H9 (cell line): ENCODE measurements at regions not wholly inside any gene's neighbourhood (a gene's known extent, or its start where the extent isn't known, plus 50 kb on each side); places are given as distances from the start of the nearest gene placed in this dataset.

ENCODE experiments used
- DNase-seq: peaks from one replicate; pipeline ENCODE4 v3.0.0-alpha.2; 2017
- H2AFZ ChIP-seq: one replicate; pipeline ENCODE4 v1.6.1; 2013; ENCODE audit warnings: mild to moderate bottlenecking, low read length, control low read depth, moderate library complexity
- H2AK5ac ChIP-seq: 2 replicates; pipeline ENCODE4 v1.6.1; 2013; ENCODE audit warnings: low read length, control low read depth, mixed read lengths; ENCODE audit not compliant: insufficient read length
- H2BK120ac ChIP-seq: one replicate; pipeline ENCODE4 v1.6.1; 2013; ENCODE audit warnings: low read depth, mild to moderate bottlenecking, low read length, control low read depth, inconsistent platforms; ENCODE audit not compliant: poor library complexity, severe bottlenecking
- H2BK12ac ChIP-seq: 2 replicates; pipeline ENCODE4 v1.6.1; 2013; ENCODE audit warnings: low read length, control low read depth, mixed read lengths, low read depth; ENCODE audit not compliant: insufficient read length
- H2BK15ac ChIP-seq: 2 replicates; pipeline ENCODE4 v1.6.1; 2013; ENCODE audit warnings: low read depth, low read length, control low read depth
- H2BK20ac ChIP-seq: one replicate; pipeline ENCODE4 v1.6.1; 2013; ENCODE audit warnings: low read depth, mild to moderate bottlenecking, low read length, control low read depth, inconsistent platforms; ENCODE audit not compliant: poor library complexity, severe bottlenecking
- H2BK5ac ChIP-seq: 2 replicates; pipeline ENCODE4 v1.6.1; 2013; ENCODE audit warnings: low read length, control low read depth, mixed read lengths; ENCODE audit not compliant: insufficient read length
- H3K14ac ChIP-seq: 2 replicates; pipeline ENCODE4 v1.6.1; 2013; ENCODE audit warnings: low read length, control low read depth; ENCODE audit not compliant: insufficient read depth
- H3K18ac ChIP-seq: 2 replicates; pipeline ENCODE4 v1.6.1; 2013; ENCODE audit warnings: low read depth, mild to moderate bottlenecking, mixed read lengths, low read length, control low read depth; ENCODE audit not compliant: insufficient read length
- H3K23ac ChIP-seq: 2 replicates; pipeline ENCODE4 v1.6.1; 2013; ENCODE audit warnings: low read length, control low read depth, mixed read lengths, low read depth; ENCODE audit not compliant: insufficient read length
- H3K23me2 ChIP-seq: 2 replicates; pipeline ENCODE4 v1.6.1; 2013; ENCODE audit warnings: low read depth, mild to moderate bottlenecking, mixed read lengths, low read length, control low read depth; ENCODE audit not compliant: insufficient read length, poor library complexity, severe bottlenecking
- H3K27ac ChIP-seq: 2 replicates; pipeline ENCODE4 v1.5.1; 2013; ENCODE audit warnings: low read length, control low read depth, mixed read lengths, low read depth; ENCODE audit not compliant: insufficient read length
- H3K27me3 ChIP-seq: 2 replicates; pipeline ENCODE4 v1.6.1; 2013; ENCODE audit warnings: low read length, control low read depth, inconsistent platforms; ENCODE audit not compliant: insufficient read depth
- H3K4ac ChIP-seq: 2 replicates; pipeline ENCODE4 v1.6.1; 2013; ENCODE audit warnings: low read depth, mild to moderate bottlenecking, control low read depth, inconsistent platforms, low read length, moderate library complexity
- H3K4me1 ChIP-seq: 2 replicates; pipeline ENCODE4 v1.6.1; 2013; ENCODE audit warnings: low read length, control low read depth, inconsistent platforms; ENCODE audit not compliant: insufficient read depth
- H3K4me2 ChIP-seq: 2 replicates; pipeline ENCODE4 v1.6.1; 2013; ENCODE audit warnings: low read length, control low read depth, mixed read lengths; ENCODE audit not compliant: insufficient read length, insufficient read depth
- H3K56ac ChIP-seq: 2 replicates; pipeline ENCODE4 v1.6.1; 2013; ENCODE audit warnings: low read depth, mild to moderate bottlenecking, mixed read lengths, low read length, control low read depth; ENCODE audit not compliant: insufficient read length
- H3K79me1 ChIP-seq: 2 replicates; pipeline ENCODE4 v1.6.1; 2013; ENCODE audit warnings: low read depth, mild to moderate bottlenecking, moderate library complexity, low read length, control low read depth, inconsistent platforms; ENCODE audit not compliant: insufficient read depth, poor library complexity, severe bottlenecking
- H3K79me2 ChIP-seq: 2 replicates; pipeline ENCODE4 v1.6.1; 2013; ENCODE audit warnings: low read length, control low read depth, inconsistent platforms; ENCODE audit not compliant: insufficient read depth
- H3K9ac ChIP-seq: 2 replicates; pipeline ENCODE4 v1.6.1; 2013; ENCODE audit warnings: low read length, control low read depth, mixed read lengths; ENCODE audit not compliant: insufficient read length; ENCODE audit errors: extremely low read depth
- H3K9me3 ChIP-seq: one replicate; pipeline ENCODE4 v1.6.1; 2013; ENCODE audit warnings: low read depth, low read length, inconsistent platforms; ENCODE audit not compliant: control insufficient read depth
- H3T11ph ChIP-seq: one replicate; pipeline ENCODE4 v1.6.1; 2013; ENCODE audit warnings: mild to moderate bottlenecking, low read length, control low read depth, inconsistent platforms
- H4K20me1 ChIP-seq: one replicate; pipeline ENCODE4 v1.6.1; 2013; ENCODE audit not compliant: control insufficient read depth, insufficient read length, insufficient read depth
- H4K5ac ChIP-seq: 2 replicates; pipeline ENCODE4 v1.6.1; 2013; ENCODE audit warnings: low read depth, mild to moderate bottlenecking, mixed read lengths, low read length, control low read depth; ENCODE audit not compliant: insufficient read length
- H4K8ac ChIP-seq: replicated peaks from 2 replicates; pipeline ENCODE4 v1.6.1; 2013; ENCODE audit warnings: low read length, control low read depth, mixed read lengths, low read depth; ENCODE audit not compliant: insufficient read length
- H4K91ac ChIP-seq: 2 replicates; pipeline ENCODE4 v1.6.1; 2013; ENCODE audit warnings: low read depth, mild to moderate bottlenecking, moderate library complexity, mixed read lengths, low read length, control low read depth; ENCODE audit not compliant: insufficient read length
- H3K27ac Mint-ChIP-seq, 3 experiments: 2 replicates in 2 of 3; 3 replicates in 1 of 3; pipeline ENCODE4 v1.8.0; 2020 to 2021; ENCODE audit warnings: mixed read lengths in 3 of 3, mild to moderate bottlenecking in 1 of 3, moderate library complexity in 1 of 3
- H3K27me3 Mint-ChIP-seq: 2 replicates; pipeline ENCODE4 v1.8.0; 2021; ENCODE audit warnings: low read depth, mild to moderate bottlenecking, moderate library complexity, mixed read lengths
- H3K36me3 Mint-ChIP-seq, 3 experiments: 2 replicates in 2 of 3; 3 replicates in 1 of 3; pipeline ENCODE4 v1.8.0; 2020 to 2021; ENCODE audit warnings: low read depth in 3 of 3, mixed read lengths in 3 of 3; ENCODE audit not compliant: insufficient read depth in 1 of 3
- H3K4me1 Mint-ChIP-seq, 2 experiments: 2 replicates each; pipeline ENCODE4 v1.8.0; 2020; ENCODE audit warnings: mixed read lengths in 2 of 2
- H3K4me3 Mint-ChIP-seq, 2 experiments: 2 replicates in 1 of 2; 3 replicates in 1 of 2; pipeline ENCODE4 v1.8.0; 2020 to 2021; ENCODE audit warnings: mild to moderate bottlenecking in 2 of 2, mixed read lengths in 2 of 2, moderate library complexity in 1 of 2
- H3K9me3 Mint-ChIP-seq, 2 experiments: 2 replicates in 1 of 2; 3 replicates in 1 of 2; pipeline ENCODE4 v1.8.0; 2020; ENCODE audit warnings: mild to moderate bottlenecking in 2 of 2, mixed read lengths in 2 of 2, moderate library complexity in 1 of 2
- CTCF ChIP-seq: fragments of 200-600 bp; sonication (generic); conservative IDR thresholded peaks from 3 replicates; pipeline ENCODE4 v1.8.0; 2021; ENCODE audit warnings: antibody characterized with exemption, mild to moderate bottlenecking
- WGBS: extraction: QIAGEN DNeasy Blood & Tissue Kit; methylation state at CpG from one replicate; pipeline ENCODE4 v1.1.7; 2013; ENCODE audit warnings: missing lambda C conversion rate, low lambda C conversion rate, mixed read lengths; ENCODE audit not compliant: insufficient read length; ENCODE audit errors: extremely low coverage; 5-methylcytosine and 5-hydroxymethylcytosine counted together

GRCh38 chr16:65441501-65441900 is 319.6 kb upstream of the CDH11 start:
- H3K23ac ChIP-seq = no peak overlapping the region
- Mint-ChIP-seq H3K27ac (no peak overlapping the region), H3K4me1 (peaks cover 2 to 3% of the 10 kb centered on the region in 2 experiments; a peak in 1 of 4 replicates), H3K4me3 (no peak overlapping the region), H3K9me3 (no peaks in the 10 kb centered on the region; a peak in 1 of 5 replicates), H3K27me3 (peaks cover under 1% of the 10 kb centered on the region; the same call in 1 of the 2 replicates), H3K36me3 (no peaks in the 10 kb centered on the region)
- no peak overlapping the region for H3K14ac ChIP-seq
- H2BK20ac ChIP-seq = no peak overlapping the region
- H4K8ac ChIP-seq = no peak overlapping the region
- no peak overlapping the region for H2AK5ac ChIP-seq
- no peak overlapping the region for H3T11ph ChIP-seq
- no peak overlapping the region for H3K4me2 ChIP-seq
- no peaks in the 10 kb centered on the region for H4K20me1 ChIP-seq
- H2AFZ ChIP-seq = no peak overlapping the region
- H4K91ac ChIP-seq = no peak overlapping the region
- H3K18ac ChIP-seq = no peak overlapping the region
- no peak overlapping the region for H3K4ac ChIP-seq
- H3K56ac ChIP-seq = no peak overlapping the region
- H3K27me3 ChIP-seq = no peaks in the 10 kb centered on the region
- H3K9me3 ChIP-seq = no peaks in the 10 kb centered on the region
- no peaks in the 10 kb centered on the region for H3K79me1 ChIP-seq
- H4K5ac ChIP-seq = no peak overlapping the region
- no peak overlapping the region for H2BK5ac ChIP-seq
- no peak overlapping the region for H2BK15ac ChIP-seq
- H3K79me2 ChIP-seq = no peaks in the 10 kb centered on the region
- H3K23me2 ChIP-seq = no peaks in the 10 kb centered on the region
- no peak for DNase-seq
- TF ChIP-seq CTCF = no peak
- no peak overlapping the region for H3K27ac ChIP-seq
- H2BK12ac ChIP-seq = no peak overlapping the region
- no CpG with 5 or more reads among the region's 2 CpGs for WGBS
- 0 out of 2 replicates have a peak, but pooled peaks cover 3% of the 10 kb centered on the region for H3K4me1 ChIP-seq
- no peak overlapping the region for H3K9ac ChIP-seq
- no peak overlapping the region for H2BK120ac ChIP-seq
